HG03457 (cell line): ENCODE measurements at regions not wholly inside any gene's neighbourhood (a gene's known extent, or its start where the extent isn't known, plus 50 kb on each side); places are given as distances from the start of the nearest gene placed in this dataset.
"Not testable (repeated sequence)": the region's sequence is repeated elsewhere in the genome, so short reads cannot be mapped to it uniquely, and the experiment has no call there.

Experiments used
- ATAC-seq: cut with Tn5 transposase; IDR thresholded peaks from one replicate; pipeline ENCODE4 v1.9.1; 2021; ENCODE audit warnings: moderate number of reproducible peaks; ENCODE audit not compliant: unreplicated experiment

- no peak for ATAC-seq
Observed at GRCh38 chr10:64283621-64284020, 762.4 kb downstream of the REEP3 start.

GRCh38 chr10:64286533-64286932 lies 765.3 kb downstream of the REEP3 start:
- ATAC-seq: no peak

GRCh38 chr10:64288404-64288803 lies 767.2 kb downstream of the REEP3 start:
- ATAC-seq: no peak

- ATAC-seq: no peak
Observed at GRCh38 chr10:64303566-64303965, 782.4 kb downstream of the REEP3 start.

GRCh38 chr10:64306729-64307327 lies 785.6 kb downstream of the REEP3 start:
- ATAC-seq: no peak

GRCh38 chr10:64312876-64313275 lies 791.7 kb downstream of the REEP3 start:
- ATAC-seq: no peak

GRCh38 chr10:64313967-64314366 lies 792.8 kb downstream of the REEP3 start:
- ATAC-seq: no peak

- no peak for ATAC-seq
Observed at GRCh38 chr10:64316416-64316815, 795.2 kb downstream of the REEP3 start.

- ATAC-seq: no peak
Observed at GRCh38 chr10:64316833-64317232, 795.6 kb downstream of the REEP3 start.

- no peak for ATAC-seq
Observed at GRCh38 chr10:64320448-64320847, 799.2 kb downstream of the REEP3 start.

- no peak for ATAC-seq
Observed at GRCh38 chr10:64329510-64329909, 808.3 kb downstream of the REEP3 start.

- no peak for ATAC-seq
Observed at GRCh38 chr10:64332551-64332950, 811.4 kb downstream of the REEP3 start.

- no peak for ATAC-seq
Observed at GRCh38 chr10:64334084-64334483, 812.9 kb downstream of the REEP3 start.

- ATAC-seq: no peak
Observed at GRCh38 chr10:64344211-64344610, 823.0 kb downstream of the REEP3 start.

- ATAC-seq: no peak
Observed at GRCh38 chr10:64345856-64346255, 824.7 kb downstream of the REEP3 start.

GRCh38 chr10:64346389-64346788 lies 825.2 kb downstream of the REEP3 start:
- no peak for ATAC-seq

GRCh38 chr10:64350665-64351064 lies 829.5 kb downstream of the REEP3 start:
- no peak for ATAC-seq

- no peak for ATAC-seq
Observed at GRCh38 chr10:64358907-64359306, 837.7 kb downstream of the REEP3 start.

- ATAC-seq: not testable (repeated sequence)
Observed at GRCh38 chr10:64360240-64360639, 839.0 kb downstream of the REEP3 start.

- no peak for ATAC-seq
Observed at GRCh38 chr10:64363687-64364086, 842.5 kb downstream of the REEP3 start.

- ATAC-seq: no peak
Observed at GRCh38 chr10:64365663-64366062, 844.5 kb downstream of the REEP3 start.

GRCh38 chr10:64368298-64368697 lies 847.1 kb downstream of the REEP3 start:
- ATAC-seq: no peak
